Calu3 (cell line): ENCODE measurements at regions not wholly inside any gene's neighbourhood (a gene's known extent, or its start where the extent isn't known, plus 50 kb on each side); places are given as distances from the start of the nearest gene placed in this dataset.

Experiments used
- BruUV-seq: library from RNA; stranded (reverse); fragments of 400-500 nt; replicated peaks from 2 replicates; lab custom pipeline; 2021; lab: Mats Ljungman, UMichigan
- CTCF ChIA-PET: fragments of 300-600 bp; sonication (Branson Sonifier 250); formaldehyde crosslinking; loops from one replicate; lab custom pipeline; 2022; ENCODE audit warnings: antibody characterized with exemption; lab: Charles Lee
- DNase-seq: peaks from one replicate; pipeline ENCODE4 v3.0.0; 2022
- H3K27ac Mint-ChIP-seq: one replicate; pipeline ENCODE4 v1.8.0; 2022; ENCODE audit warnings: mixed read lengths; ENCODE audit not compliant: unreplicated experiment
- H3K27me3 Mint-ChIP-seq: one replicate; pipeline ENCODE4 v1.8.0; 2022; ENCODE audit warnings: mixed read lengths; ENCODE audit not compliant: unreplicated experiment
- H3K36me3 Mint-ChIP-seq: one replicate; pipeline ENCODE4 v1.8.0; 2022; ENCODE audit warnings: mild to moderate bottlenecking, moderate library complexity, mixed read lengths; ENCODE audit not compliant: insufficient read depth, unreplicated experiment
- H3K4me1 Mint-ChIP-seq: one replicate; pipeline ENCODE4 v1.8.0; 2022; ENCODE audit warnings: mild to moderate bottlenecking, low read depth, mixed read lengths; ENCODE audit not compliant: unreplicated experiment
- H3K4me3 Mint-ChIP-seq: one replicate; pipeline ENCODE4 v1.8.0; 2022; ENCODE audit warnings: mild to moderate bottlenecking, low read depth, moderate library complexity, mixed read lengths; ENCODE audit not compliant: unreplicated experiment
- H3K9me3 Mint-ChIP-seq: one replicate; pipeline ENCODE4 v1.8.0; 2022; ENCODE audit warnings: low read depth, mixed read lengths; ENCODE audit not compliant: unreplicated experiment
- CTCF ChIP-seq: fragments of 200-600 bp; IDR thresholded peaks from one replicate; pipeline ENCODE4 v1.8.0; 2022; ENCODE audit warnings: antibody characterized with exemption; ENCODE audit not compliant: unreplicated experiment
- intact Hi-C: fragments of 100-400 bp; cut with micrococcal nuclease; formaldehyde crosslinking; loops from one replicate; pipeline ENCODE4 v1.10.0; 2022; ENCODE audit not compliant: unreplicated experiment

GRCh38 chr7:42340436-42340835 is 103.4 kb upstream of the GLI3 start:
- CTCF ChIA-PET, result no interaction called here
- H3K27ac Mint-ChIP-seq, result no peak overlapping the region
- H3K9me3 Mint-ChIP-seq, result peaks cover 18% of the 10 kb centered on the region

DNA sequence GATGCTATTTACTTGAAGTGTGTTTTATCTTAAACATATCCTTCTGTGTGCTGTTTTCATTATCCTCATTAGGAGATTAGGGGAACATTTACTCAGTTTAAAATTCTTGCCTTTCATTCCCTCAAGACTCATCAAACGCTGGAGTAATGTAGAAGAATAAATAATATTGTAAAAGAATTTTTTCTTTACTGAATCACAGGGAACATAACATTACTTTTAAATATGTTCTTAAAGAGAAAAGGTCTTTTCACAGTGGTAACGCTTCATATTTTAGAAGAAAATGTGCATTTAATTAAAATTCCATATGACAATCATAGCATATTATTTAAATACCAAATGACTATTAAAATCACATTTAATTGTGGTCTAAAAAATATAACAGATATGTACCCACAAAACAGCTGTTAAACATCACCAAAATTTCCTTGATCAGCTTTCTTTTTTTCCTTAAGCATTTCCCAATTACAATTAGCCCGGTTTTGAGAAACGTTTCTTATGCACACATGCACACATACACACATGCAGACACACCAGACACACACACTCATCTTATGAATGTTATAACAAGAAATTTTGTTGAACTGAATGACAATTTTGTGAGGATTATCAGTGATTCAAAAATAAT is 102.0 kb upstream of the GLI3 start:
- Mint-ChIP-seq H3K9me3 (peaks cover 22% of the 10 kb centered on the region), H3K36me3 (no peaks in the 10 kb centered on the region), H3K27ac (no peak overlapping the region), H3K4me1 (no peaks in the 10 kb centered on the region), H3K4me3 (no peak overlapping the region), H3K27me3 (no peaks in the 10 kb centered on the region)
- CTCF ChIA-PET, result no interaction called here
- TF ChIP-seq CTCF, result no peak
- no TSS peak for BruUV-seq
- no peak for DNase-seq
- intact Hi-C loops, result no loop called here

More at GRCh38 chr7:42340436-42340835, 103.4 kb upstream of the GLI3 start:
- Mint-ChIP-seq H3K4me3 (no peak overlapping the region), H3K27me3 (no peaks in the 10 kb centered on the region), H3K36me3 (no peaks in the 10 kb centered on the region), H3K4me1 (no peaks in the 10 kb centered on the region)
- intact Hi-C loops, result no loop called here
- no peak for TF ChIP-seq CTCF
- no TSS peak for BruUV-seq
- no peak for DNase-seq

- H3K27ac Mint-ChIP-seq, result no peak overlapping the region
- intact Hi-C loops, result no loop called here
Measured at GRCh38 chr7:42338231-42338915, 101.4 kb upstream of the GLI3 start.

GRCh38 chr7:42337225-42337905 is 100.4 kb upstream of the GLI3 start:
- H3K4me1 Mint-ChIP-seq, result no peaks in the 10 kb centered on the region
- TF ChIP-seq CTCF, result no peak
- no peaks in the 10 kb centered on the region for H3K27me3 Mint-ChIP-seq
- H3K9me3 Mint-ChIP-seq, result peaks cover 24% of the 10 kb centered on the region
- no peak overlapping the region for H3K4me3 Mint-ChIP-seq
- no peak for DNase-seq
- intact Hi-C loops, result no loop called here
- no TSS peak for BruUV-seq
- H3K36me3 Mint-ChIP-seq, result no peaks in the 10 kb centered on the region
- no peak overlapping the region for H3K27ac Mint-ChIP-seq
- CTCF ChIA-PET, result no interaction called here

More at GRCh38 chr7:42338231-42338915, 101.4 kb upstream of the GLI3 start:
- Mint-ChIP-seq H3K4me1 (no peaks in the 10 kb centered on the region), H3K36me3 (no peaks in the 10 kb centered on the region), H3K9me3 (peaks cover 22% of the 10 kb centered on the region), H3K27me3 (no peaks in the 10 kb centered on the region), H3K4me3 (no peak overlapping the region)
- CTCF ChIA-PET, result no interaction called here
- no TSS peak for BruUV-seq
- no peak for TF ChIP-seq CTCF
- no peak for DNase-seq
